Neural crest cell (in vitro differentiated cells): ENCODE measurements at regions not wholly inside any gene's neighbourhood (a gene's known extent, or its start where the extent isn't known, plus 50 kb on each side); places are given as distances from the start of the nearest gene placed in this dataset.

Experiments used
- DNase-seq: peaks from one replicate; pipeline ENCODE4 v3.0.0; 2021; ENCODE audit warnings: low read depth, mixed read lengths, low spot score
- H3K27ac Mint-ChIP-seq: one replicate; pipeline ENCODE4 v1.8.0; 2021; ENCODE audit warnings: mild to moderate bottlenecking, mixed read lengths; ENCODE audit not compliant: unreplicated experiment
- H3K27me3 Mint-ChIP-seq: 2 replicates; pipeline ENCODE4 v1.8.0; 2021; ENCODE audit warnings: low read depth, mild to moderate bottlenecking, mixed read lengths
- H3K36me3 Mint-ChIP-seq: 2 replicates; pipeline ENCODE4 v1.8.0; 2021; ENCODE audit warnings: low read depth, mild to moderate bottlenecking, mixed read lengths
- H3K4me1 Mint-ChIP-seq: 2 replicates; pipeline ENCODE4 v1.8.0; 2021; ENCODE audit warnings: mixed read lengths
- H3K4me3 Mint-ChIP-seq: one replicate; pipeline ENCODE4 v1.8.0; 2021; ENCODE audit warnings: mild to moderate bottlenecking, mixed read lengths
- H3K9me3 Mint-ChIP-seq: 2 replicates; pipeline ENCODE4 v1.8.0; 2021; ENCODE audit warnings: mixed read lengths
- CTCF ChIP-seq: fragments of 200-600 bp; sonication (generic); conservative IDR thresholded peaks from 2 replicates; pipeline ENCODE4 v1.5.0; 2021; ENCODE audit warnings: antibody characterized with exemption, mild to moderate bottlenecking

DNA sequence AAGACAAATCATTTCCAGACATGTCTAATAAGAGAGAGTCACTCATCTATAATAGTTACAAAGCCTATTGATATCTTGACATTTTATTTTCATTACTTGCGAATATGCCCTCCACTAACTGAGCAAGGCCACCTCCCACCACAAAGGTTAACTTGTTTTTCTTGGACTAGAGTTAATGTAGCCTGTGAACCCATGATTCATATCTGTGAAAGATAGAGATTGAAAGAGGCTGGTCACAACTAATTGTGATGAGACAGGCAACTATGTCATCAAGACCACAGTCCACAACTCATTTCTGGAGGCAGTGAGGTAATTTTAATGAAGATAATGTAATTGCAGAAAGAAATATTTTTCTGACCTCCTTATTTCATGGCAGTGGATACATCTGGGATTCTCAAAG is 491.8 kb upstream of the TPK1 start:
- no peaks in the 10 kb centered on the region for H3K36me3 Mint-ChIP-seq
- no peaks in the 10 kb centered on the region for H3K4me1 Mint-ChIP-seq
- H3K27ac Mint-ChIP-seq: no peak overlapping the region
- H3K27me3 Mint-ChIP-seq: no peaks in the 10 kb centered on the region
- H3K9me3 Mint-ChIP-seq: no peaks in the 10 kb centered on the region
- no peak for TF ChIP-seq CTCF
- no peak for DNase-seq
- no peak overlapping the region for H3K4me3 Mint-ChIP-seq

- Mint-ChIP-seq H3K36me3 (no peaks in the 10 kb centered on the region), H3K27ac (peak overlapping the region; percentile 52), H3K9me3 (peaks cover 2% of the 10 kb centered on the region), H3K4me1 (no peaks in the 10 kb centered on the region), H3K27me3 (no peaks in the 10 kb centered on the region), H3K4me3 (no peak overlapping the region)
- no peak for DNase-seq
- TF ChIP-seq CTCF: no peak
Observed at GRCh38 chr7:145324081-145324480, 488.2 kb upstream of the TPK1 start.

DNA sequence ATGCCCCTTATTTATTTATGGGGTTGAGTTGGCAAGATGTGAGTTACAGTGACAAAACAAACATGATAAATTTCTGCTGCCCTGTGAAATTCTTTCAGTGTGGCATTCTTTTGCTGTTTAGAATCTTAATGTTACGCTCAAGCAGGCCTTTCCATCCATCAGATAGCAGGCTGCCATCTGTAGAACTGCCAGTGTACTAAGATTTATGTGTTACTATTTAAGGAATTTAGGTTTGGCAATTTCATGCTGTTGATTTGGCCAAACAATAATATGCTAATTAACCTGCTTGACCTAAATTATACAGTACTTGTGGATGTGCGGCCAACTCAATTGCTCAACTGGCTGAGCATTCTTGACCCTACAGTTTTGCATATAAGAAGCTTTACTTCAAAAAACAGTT is 477.7 kb upstream of the TPK1 start:
- Mint-ChIP-seq H3K27ac (no peak overlapping the region), H3K4me3 (no peak overlapping the region), H3K4me1 (no peaks in the 10 kb centered on the region), H3K36me3 (no peaks in the 10 kb centered on the region), H3K27me3 (peaks cover 6% of the 10 kb centered on the region), H3K9me3 (peaks cover 3% of the 10 kb centered on the region)
- DNase-seq: no peak
- no peak for TF ChIP-seq CTCF

DNA sequence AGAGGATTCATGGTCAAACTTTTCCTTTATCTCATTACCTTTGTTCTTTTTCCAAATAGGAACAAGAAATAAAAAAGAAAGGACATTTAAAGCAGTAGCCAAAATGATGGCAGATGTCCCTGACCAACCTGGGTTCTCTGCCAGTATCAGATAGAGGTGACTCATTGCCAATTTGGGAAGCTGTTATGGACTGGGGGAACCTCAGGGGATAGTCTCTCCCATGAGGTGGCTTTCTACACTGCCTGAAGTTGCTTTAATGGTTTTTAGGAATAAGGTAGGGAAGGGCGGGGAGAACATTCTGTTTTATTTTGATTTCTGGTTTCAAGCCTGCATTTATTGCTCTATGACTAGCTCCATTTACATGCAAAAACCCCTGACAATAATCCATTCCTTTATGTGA is 457.9 kb upstream of the TPK1 start:
- no peaks in the 10 kb centered on the region for H3K9me3 Mint-ChIP-seq
- peaks cover 2% of the 10 kb centered on the region for H3K27me3 Mint-ChIP-seq
- no peaks in the 10 kb centered on the region for H3K4me1 Mint-ChIP-seq
- no peak for DNase-seq
- no peak for TF ChIP-seq CTCF
- no peak overlapping the region for H3K4me3 Mint-ChIP-seq
- H3K36me3 Mint-ChIP-seq: no peaks in the 10 kb centered on the region
- no peak overlapping the region for H3K27ac Mint-ChIP-seq

- no peaks in the 10 kb centered on the region for H3K36me3 Mint-ChIP-seq
- H3K4me3 Mint-ChIP-seq: no peak overlapping the region
- no peak for DNase-seq
- H3K27me3 Mint-ChIP-seq: no peaks in the 10 kb centered on the region
- H3K27ac Mint-ChIP-seq: no peak overlapping the region
- TF ChIP-seq CTCF: no peak
- H3K4me1 Mint-ChIP-seq: no peaks in the 10 kb centered on the region
- H3K9me3 Mint-ChIP-seq: no peaks in the 10 kb centered on the region
Observed at GRCh38 chr7:145293228-145293701, 457.4 kb upstream of the TPK1 start.

- H3K9me3 Mint-ChIP-seq: no peaks in the 10 kb centered on the region
- H3K27me3 Mint-ChIP-seq: no peaks in the 10 kb centered on the region
- DNase-seq: no peak
- H3K36me3 Mint-ChIP-seq: no peaks in the 10 kb centered on the region
- no peaks in the 10 kb centered on the region for H3K4me1 Mint-ChIP-seq
- H3K4me3 Mint-ChIP-seq: no peak overlapping the region
- no peak overlapping the region for H3K27ac Mint-ChIP-seq
- TF ChIP-seq CTCF: no peak
Observed at GRCh38 chr7:145289384-145289783, 453.5 kb upstream of the TPK1 start.
